ENCODE measurements at regions not wholly inside any gene's neighbourhood (a gene's known extent, or its start where the extent isn't known, plus 50 kb on each side); places are given as distances from the start of the nearest gene placed in this dataset.
"Not testable (repeated sequence)": the region's sequence is repeated elsewhere in the genome, so short reads cannot be mapped to it uniquely, and the experiment has no call there.

GRCh38 chr18:46236156-46236555, 132.0 kb downstream of the HAUS1 start:
- POLR2A ChIA-PET, result no interaction called here
- DNase-seq (ENCODE audit: extremely low spot score), result no peak
- CTCF ChIA-PET, result no interaction called here
- TF ChIP-seq ELF4 (IDR thresholded peaks at IDR 0.05) (no peak), FOXM1 (IDR thresholded peaks at IDR 0.05; ENCODE audit: borderline replicate concordance) (no peak), BHLHE40 (IDR thresholded peaks at IDR 0.05; ENCODE audit: borderline replicate concordance) (no peak), L3MBTL2 (conservative IDR thresholded peaks at IDR 0.05) (no peak), ARNT (IDR thresholded peaks at IDR 0.05) (no peak), NFRKB (IDR thresholded peaks at IDR 0.05) (no peak), ZNF384 (IDR thresholded peaks at IDR 0.05) (no peak), FOXA1 (IDR thresholded peaks at IDR 0.05) (no peak), SUZ12 (IDR thresholded peaks at IDR 0.05) (no peak), LEF1 (IDR thresholded peaks at IDR 0.05; ENCODE audit: borderline replicate concordance) (no peak), TARDBP (IDR thresholded peaks at IDR 0.05) (no peak), FOXK2 (IDR thresholded peaks at IDR 0.05) (no peak), SP1 (IDR thresholded peaks at IDR 0.05) (no peak)
- TF ChIP-seq, protein P1, sequence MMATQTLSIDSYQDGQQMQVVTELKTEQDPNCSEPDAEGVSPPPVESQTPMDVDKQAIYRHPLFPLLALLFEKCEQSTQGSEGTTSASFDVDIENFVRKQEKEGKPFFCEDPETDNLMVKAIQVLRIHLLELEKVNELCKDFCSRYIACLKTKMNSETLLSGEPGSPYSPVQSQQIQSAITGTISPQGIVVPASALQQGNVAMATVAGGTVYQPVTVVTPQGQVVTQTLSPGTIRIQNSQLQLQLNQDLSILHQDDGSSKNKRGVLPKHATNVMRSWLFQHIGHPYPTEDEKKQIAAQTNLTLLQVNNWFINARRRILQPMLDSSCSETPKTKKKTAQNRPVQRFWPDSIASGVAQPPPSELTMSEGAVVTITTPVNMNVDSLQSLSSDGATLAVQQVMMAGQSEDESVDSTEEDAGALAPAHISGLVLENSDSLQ (IDR thresholded peaks at IDR 0.05), result no peak

DNA sequence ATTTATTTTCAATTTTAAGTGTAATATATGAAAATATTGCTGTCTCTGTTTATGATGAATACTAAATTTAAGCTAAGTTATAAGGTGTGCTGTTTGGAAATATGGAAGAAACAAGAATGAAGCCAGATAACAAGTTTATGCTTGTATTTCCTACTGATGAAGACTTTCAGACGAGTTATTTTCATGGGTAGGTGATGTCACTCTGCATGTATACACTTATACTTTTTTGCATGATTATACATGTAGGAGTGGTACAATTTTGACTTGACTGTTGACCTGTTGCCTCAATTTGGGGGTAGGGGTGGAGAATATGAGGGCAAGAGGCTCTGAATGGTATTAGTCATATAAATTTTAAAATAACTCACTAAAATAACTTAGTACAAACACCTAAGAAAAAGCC, 133.7 kb downstream of the HAUS1 start:
- POLR2A ChIA-PET, result no interaction called here
- TF ChIP-seq L3MBTL2 (conservative IDR thresholded peaks at IDR 0.05) (no peak), BHLHE40 (IDR thresholded peaks at IDR 0.05; ENCODE audit: borderline replicate concordance) (no peak), FOXK2 (IDR thresholded peaks at IDR 0.05) (no peak), CTBP1 (IDR thresholded peaks at IDR 0.05; ENCODE audit: borderline replicate concordance) (no peak), SUZ12 (IDR thresholded peaks at IDR 0.05) (no peak), SP1 (IDR thresholded peaks at IDR 0.05) (no peak), ZNF384 (IDR thresholded peaks at IDR 0.05) (no peak), TARDBP (IDR thresholded peaks at IDR 0.05) (no peak), ARNT (IDR thresholded peaks at IDR 0.05) (no peak), LEF1 (IDR thresholded peaks at IDR 0.05; ENCODE audit: borderline replicate concordance) (no peak), NFRKB (IDR thresholded peaks at IDR 0.05) (no peak), FOXA1 (IDR thresholded peaks at IDR 0.05) (no peak), ELF4 (IDR thresholded peaks at IDR 0.05) (no peak)
- TF ChIP-seq, protein P1 (IDR thresholded peaks at IDR 0.05), result no peak
- CTCF ChIA-PET, result no interaction called here
- DNase-seq (ENCODE audit: extremely low spot score), result no peak

DNA sequence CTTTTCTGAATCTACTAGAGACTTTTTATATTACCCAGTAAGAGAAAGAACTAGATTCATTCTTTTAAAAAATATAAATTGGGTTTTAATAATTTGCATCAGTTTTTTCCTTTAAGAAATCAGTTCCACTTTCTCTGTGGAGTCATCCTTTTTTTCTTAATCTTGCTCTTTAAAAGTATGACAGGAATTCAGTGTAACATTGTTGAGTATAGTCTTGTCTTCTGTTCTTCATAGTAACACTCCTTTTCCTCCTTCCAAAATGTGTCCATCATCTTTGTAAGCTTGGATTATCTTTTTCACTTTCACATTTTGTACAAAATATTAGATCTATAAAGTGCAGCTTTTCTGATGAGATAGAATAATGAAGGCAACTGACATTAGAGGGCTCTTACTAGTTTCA, 135.4 kb downstream of the HAUS1 start:
- DNase-seq (ENCODE audit: extremely low spot score), result no peak
- TF ChIP-seq FOXA1 (IDR thresholded peaks at IDR 0.05) (no peak), CTBP1 (IDR thresholded peaks at IDR 0.05; ENCODE audit: borderline replicate concordance) (no peak), SUZ12 (IDR thresholded peaks at IDR 0.05) (no peak), HDGF (IDR thresholded peaks at IDR 0.05; ENCODE audit: borderline replicate concordance) (no peak), BHLHE40 (IDR thresholded peaks at IDR 0.05; ENCODE audit: borderline replicate concordance) (no peak), LEF1 (IDR thresholded peaks at IDR 0.05; ENCODE audit: borderline replicate concordance) (no peak), ARNT (IDR thresholded peaks at IDR 0.05) (no peak), ELF4 (IDR thresholded peaks at IDR 0.05) (no peak), FOXM1 (IDR thresholded peaks at IDR 0.05; ENCODE audit: borderline replicate concordance) (no peak), ZNF384 (IDR thresholded peaks at IDR 0.05) (no peak), SP1 (IDR thresholded peaks at IDR 0.05) (no peak), NFRKB (IDR thresholded peaks at IDR 0.05) (no peak), L3MBTL2 (conservative IDR thresholded peaks at IDR 0.05) (no peak), TARDBP (IDR thresholded peaks at IDR 0.05) (no peak), FOXK2 (IDR thresholded peaks at IDR 0.05) (no peak)
- TF ChIP-seq, protein P1 (IDR thresholded peaks at IDR 0.05), result no peak
- ChIA-PET POLR2A (no interaction called here), CTCF (no interaction called here)

- CTCF ChIA-PET, result interaction anchor here (1.1 kb wide), 1 partner anchor 67 kb away, joined by 3 read pairs; a partner anchor contains a TSS
- POLR2A ChIA-PET, result no interaction called here
- DNase-seq (ENCODE audit: extremely low spot score), result no peak
- TF ChIP-seq, protein P1 (IDR thresholded peaks at IDR 0.05), result no peak
- TF ChIP-seq ZNF384 (IDR thresholded peaks at IDR 0.05), result no peak
- no peak for TF ChIP-seq SP1 (IDR thresholded peaks at IDR 0.05)
- TF ChIP-seq ARNT (IDR thresholded peaks at IDR 0.05), result no peak
- no peak for TF ChIP-seq FOXK2 (IDR thresholded peaks at IDR 0.05)
Measured at GRCh38 chr18:46239998-46240397, 135.8 kb downstream of the HAUS1 start.

GRCh38 chr18:46241393-46241792, 137.2 kb downstream of the HAUS1 start:
- CTCF ChIA-PET; DNase-seq (ENCODE audit: extremely low spot score); POLR2A ChIA-PET: not testable (repeated sequence)

- TF ChIP-seq SUZ12 (IDR thresholded peaks at IDR 0.05) (no peak), TARDBP (IDR thresholded peaks at IDR 0.05) (no peak), HDGF (IDR thresholded peaks at IDR 0.05; ENCODE audit: borderline replicate concordance) (no peak), FOXM1 (IDR thresholded peaks at IDR 0.05; ENCODE audit: borderline replicate concordance) (no peak), LEF1 (IDR thresholded peaks at IDR 0.05; ENCODE audit: borderline replicate concordance) (no peak), CTBP1 (IDR thresholded peaks at IDR 0.05; ENCODE audit: borderline replicate concordance) (no peak), FOXA1 (IDR thresholded peaks at IDR 0.05) (no peak), ARNT (IDR thresholded peaks at IDR 0.05) (no peak), FOXK2 (IDR thresholded peaks at IDR 0.05) (no peak), NFRKB (IDR thresholded peaks at IDR 0.05) (no peak), ZNF384 (IDR thresholded peaks at IDR 0.05) (no peak), ELF4 (IDR thresholded peaks at IDR 0.05) (no peak), L3MBTL2 (conservative IDR thresholded peaks at IDR 0.05) (no peak), SP1 (IDR thresholded peaks at IDR 0.05) (no peak), BHLHE40 (IDR thresholded peaks at IDR 0.05; ENCODE audit: borderline replicate concordance) (no peak)
- TF ChIP-seq, protein P1 (IDR thresholded peaks at IDR 0.05), result no peak
- ChIA-PET CTCF (no interaction called here), POLR2A (no interaction called here)
- DNase-seq (ENCODE audit: extremely low spot score), result no peak
Measured at GRCh38 chr18:46242183-46242582, 138.0 kb downstream of the HAUS1 start.
